ENCODE measurements at regions not wholly inside any gene's neighbourhood (a gene's known extent, or its start where the extent isn't known, plus 50 kb on each side); places are given as distances from the start of the nearest gene placed in this dataset.

GRCh38 chr1:112250892-112251291 lies 145.1 kb upstream of the CTTNBP2NL start:
- Histone ChIP-seq H3K36me3 (replicated peaks; ENCODE audit: low read depth, low read length) (no peaks in the 10 kb centered on the region), H3K9me3 (ENCODE audit: insufficient read depth, low read length) (no peaks in the 10 kb centered on the region), H3K27ac (ENCODE audit: low read length) (no peak overlapping the region), H3K79me2 (ENCODE audit: low read length) (no peaks in the 10 kb centered on the region), H4K20me1 (ENCODE audit: insufficient read depth, low read length) (no peaks in the 10 kb centered on the region), H3K27me3 (ENCODE audit: low read depth, low read length) (no peaks in the 10 kb centered on the region), H3K4me3 (ENCODE audit: low read length) (no peak overlapping the region), H3K4me1 (ENCODE audit: low read length) (no peaks in the 10 kb centered on the region), H2AFZ (ENCODE audit: low read depth, low read length) (no peak overlapping the region), H3K9ac (ENCODE audit: low read length) (no peak overlapping the region), H3K4me2 (ENCODE audit: low read length) (no peak overlapping the region)
- TF ChIP-seq CTCF (IDR thresholded peaks at IDR 0.05; ENCODE audit: low read depth, low read length) (no peak), EZH2phosphoT487 (IDR thresholded peaks at IDR 0.05; ENCODE audit: low read depth) (no peak)

GRCh38 chr1:112251766-112252506 lies 144.1 kb upstream of the CTTNBP2NL start:
- Histone ChIP-seq H3K27ac (ENCODE audit: low read length) (no peak overlapping the region), H2AFZ (ENCODE audit: low read depth, low read length) (no peak overlapping the region)

GRCh38 chr1:112253366-112253765 lies 142.6 kb upstream of the CTTNBP2NL start:
- Histone ChIP-seq H2AFZ (ENCODE audit: low read depth, low read length) (no peak overlapping the region), H3K4me3 (ENCODE audit: low read length) (no peak overlapping the region), H3K9me3 (ENCODE audit: insufficient read depth, low read length) (no peaks in the 10 kb centered on the region), H3K9ac (ENCODE audit: low read length) (no peak overlapping the region), H3K4me2 (ENCODE audit: low read length) (no peak overlapping the region), H4K20me1 (ENCODE audit: insufficient read depth, low read length) (no peaks in the 10 kb centered on the region), H3K27ac (ENCODE audit: low read length) (no peak overlapping the region), H3K4me1 (ENCODE audit: low read length) (no peaks in the 10 kb centered on the region), H3K27me3 (ENCODE audit: low read depth, low read length) (0 out of 2 replicates have a peak, but pooled peaks cover 7% of the 10 kb centered on the region), H3K79me2 (ENCODE audit: low read length) (no peaks in the 10 kb centered on the region), H3K36me3 (replicated peaks; ENCODE audit: low read depth, low read length) (no peaks in the 10 kb centered on the region)
- TF ChIP-seq CTCF (IDR thresholded peaks at IDR 0.05; ENCODE audit: low read depth, low read length) (no peak), EZH2phosphoT487 (IDR thresholded peaks at IDR 0.05; ENCODE audit: low read depth) (no peak)

More at GRCh38 chr1:112251766-112252506, 144.1 kb upstream of the CTTNBP2NL start:
- Histone ChIP-seq H3K36me3 (replicated peaks; ENCODE audit: low read depth, low read length) (no peaks in the 10 kb centered on the region), H3K4me3 (ENCODE audit: low read length) (no peak overlapping the region), H3K9ac (ENCODE audit: low read length) (no peak overlapping the region), H3K4me1 (ENCODE audit: low read length) (no peaks in the 10 kb centered on the region), H3K4me2 (ENCODE audit: low read length) (no peak overlapping the region), H3K27me3 (ENCODE audit: low read depth, low read length) (0 out of 2 replicates have a peak, but pooled peaks cover 6% of the 10 kb centered on the region), H3K79me2 (ENCODE audit: low read length) (no peaks in the 10 kb centered on the region), H3K9me3 (ENCODE audit: insufficient read depth, low read length) (no peaks in the 10 kb centered on the region), H4K20me1 (ENCODE audit: insufficient read depth, low read length) (no peaks in the 10 kb centered on the region)
- TF ChIP-seq EZH2phosphoT487 (IDR thresholded peaks at IDR 0.05; ENCODE audit: low read depth) (no peak), CTCF (IDR thresholded peaks at IDR 0.05; ENCODE audit: low read depth, low read length) (no peak)

GRCh38 chr1:112255080-112255479 lies 140.9 kb upstream of the CTTNBP2NL start:
- Histone ChIP-seq H3K27me3 (ENCODE audit: low read depth, low read length) (0 out of 2 replicates have a peak, but pooled peaks cover 7% of the 10 kb centered on the region), H4K20me1 (ENCODE audit: insufficient read depth, low read length) (no peaks in the 10 kb centered on the region), H3K79me2 (ENCODE audit: low read length) (no peaks in the 10 kb centered on the region), H2AFZ (ENCODE audit: low read depth, low read length) (no peak overlapping the region), H3K27ac (ENCODE audit: low read length) (no peak overlapping the region), H3K36me3 (replicated peaks; ENCODE audit: low read depth, low read length) (no peaks in the 10 kb centered on the region), H3K4me1 (ENCODE audit: low read length) (no peaks in the 10 kb centered on the region; the same call in 1 of the 2 replicates), H3K4me3 (ENCODE audit: low read length) (no peak overlapping the region), H3K9ac (ENCODE audit: low read length) (no peak overlapping the region), H3K4me2 (ENCODE audit: low read length) (no peak overlapping the region), H3K9me3 (ENCODE audit: insufficient read depth, low read length) (no peaks in the 10 kb centered on the region)
- TF ChIP-seq CTCF (IDR thresholded peaks at IDR 0.05; ENCODE audit: low read depth, low read length) (no peak), EZH2phosphoT487 (IDR thresholded peaks at IDR 0.05; ENCODE audit: low read depth) (no peak)

Data from OCI-LY3 (cell line).